ENCODE measurements at regions not wholly inside any gene's neighbourhood (a gene's known extent, or its start where the extent isn't known, plus 50 kb on each side); places are given as distances from the start of the nearest gene placed in this dataset.

- no peak overlapping the region for H3K4me3 ChIP-seq (ENCODE audit: low read depth, low read length)
- H3K36me3 ChIP-seq (ENCODE audit: control insufficient read depth in 2 of 2, insufficient read depth in 1 of 2, low read length in 2 of 2) = no peaks in the 10 kb centered on the region
- ChIA-PET CTCF (no interaction called here), POLR2A (no interaction called here)
- no peaks in the 10 kb centered on the region for H3K4me1 ChIP-seq (ENCODE audit: control insufficient read depth, insufficient read depth, low read length)
- TF ChIP-seq IKZF3 (tag by site-specific recombination; IDR thresholded peaks at IDR 0.05) (no peak), GLIS2 (tag by site-specific recombination; IDR thresholded peaks at IDR 0.05) (no peak), ZNF76 (tag by site-specific recombination; IDR thresholded peaks at IDR 0.05; ENCODE audit: borderline replicate concordance, low read depth) (no peak), ZNF354C (tag by site-specific recombination; IDR thresholded peaks at IDR 0.05; ENCODE audit: borderline replicate concordance, low read depth) (no peak), ZFP41 (tag by site-specific recombination; IDR thresholded peaks at IDR 0.05; ENCODE audit: borderline replicate concordance) (no peak), ZNF146 (tag by site-specific recombination; IDR thresholded peaks at IDR 0.05) (no peak), ZNF701 (tag by site-specific recombination; IDR thresholded peaks at IDR 0.05) (no peak), ZNF132 (tag by site-specific recombination; IDR thresholded peaks at IDR 0.05; ENCODE audit: borderline replicate concordance) (no peak), ZNF2 (tag by site-specific recombination; IDR thresholded peaks at IDR 0.05) (no peak), ZNF596 (tag by site-specific recombination; IDR thresholded peaks at IDR 0.05) (no peak), ZNF175 (tag by site-specific recombination; IDR thresholded peaks at IDR 0.05) (no peak), ZBTB6 (tag by site-specific recombination; IDR thresholded peaks at IDR 0.05) (no peak), ZNF214 (tag by site-specific recombination; IDR thresholded peaks at IDR 0.05; ENCODE audit: borderline replicate concordance) (no peak), ZNF561 (tag by site-specific recombination; IDR thresholded peaks at IDR 0.05; ENCODE audit: borderline replicate concordance) (no peak)
- H3K9me3 ChIP-seq (ENCODE audit: control insufficient read depth, insufficient read depth, low read depth, low read length) = no peaks in the 10 kb centered on the region
- H3K27ac ChIP-seq (ENCODE audit: extremely low read depth, low read depth, low read length) = no peak overlapping the region
Observed at GRCh38 chr9:11141357-11141756, 528.6 kb upstream of the PTPRD start.

- TF ChIP-seq ZNF19 (tag by site-specific recombination; IDR thresholded peaks at IDR 0.05; ENCODE audit: low read depth) (no peak), ZFP3 (tag by site-specific recombination; IDR thresholded peaks at IDR 0.05; ENCODE audit: low read depth) (no peak), ZNF596 (tag by site-specific recombination; IDR thresholded peaks at IDR 0.05) (no peak), ELK4 (IDR thresholded peaks at IDR 0.05; ENCODE audit: borderline replicate concordance, low read depth, low read length) (no peak), ZNF157 (tag by site-specific recombination; IDR thresholded peaks at IDR 0.05) (no peak), ZNF433 (tag by site-specific recombination; IDR thresholded peaks at IDR 0.05; ENCODE audit: low read depth) (no peak), ZNF610 (tag by site-specific recombination; IDR thresholded peaks at IDR 0.05; ENCODE audit: borderline replicate concordance) (no peak), ZNF354C (tag by site-specific recombination; IDR thresholded peaks at IDR 0.05; ENCODE audit: borderline replicate concordance, low read depth) (no peak), ZNF654 (tag by site-specific recombination; IDR thresholded peaks at IDR 0.05; ENCODE audit: low read depth) (no peak), ZNF544 (tag by site-specific recombination; IDR thresholded peaks at IDR 0.05) (no peak), ZBTB17 (tag by site-specific recombination; IDR thresholded peaks at IDR 0.05) (no peak), ZNF341 (tag by site-specific recombination; IDR thresholded peaks at IDR 0.05; ENCODE audit: low read depth) (no peak)
- H3K36me3 ChIP-seq (ENCODE audit: control insufficient read depth in 2 of 2, insufficient read depth in 1 of 2, low read length in 2 of 2) = no peaks in the 10 kb centered on the region
- H3K4me1 ChIP-seq (ENCODE audit: control insufficient read depth, insufficient read depth, low read length) = no peaks in the 10 kb centered on the region
- no peak overlapping the region for H3K4me3 ChIP-seq (ENCODE audit: low read depth, low read length)
- no peak overlapping the region for H3K27ac ChIP-seq (ENCODE audit: extremely low read depth, low read depth, low read length)
- POLR2A ChIA-PET = no interaction called here
- H3K9me3 ChIP-seq (ENCODE audit: control insufficient read depth, insufficient read depth, low read depth, low read length) = no peaks in the 10 kb centered on the region
- CTCF ChIA-PET = interaction anchor here (0.6 kb wide), 1 partner anchor 1201 kb away, joined by 3 read pairs; no protein-coding TSS in a partner anchor
Observed at GRCh38 chr9:11142965-11143738, 530.4 kb upstream of the PTPRD start.

All from HEK293 (cell line).